ENCODE measurements at regions not wholly inside any gene's neighbourhood (a gene's known extent, or its start where the extent isn't known, plus 50 kb on each side); places are given as distances from the start of the nearest gene placed in this dataset.

GRCh38 chr20:57896017-57896416, 186.2 kb upstream of the PMEPA1 start:
- DNase-seq (ENCODE audit: low read depth) = no peak

DNA sequence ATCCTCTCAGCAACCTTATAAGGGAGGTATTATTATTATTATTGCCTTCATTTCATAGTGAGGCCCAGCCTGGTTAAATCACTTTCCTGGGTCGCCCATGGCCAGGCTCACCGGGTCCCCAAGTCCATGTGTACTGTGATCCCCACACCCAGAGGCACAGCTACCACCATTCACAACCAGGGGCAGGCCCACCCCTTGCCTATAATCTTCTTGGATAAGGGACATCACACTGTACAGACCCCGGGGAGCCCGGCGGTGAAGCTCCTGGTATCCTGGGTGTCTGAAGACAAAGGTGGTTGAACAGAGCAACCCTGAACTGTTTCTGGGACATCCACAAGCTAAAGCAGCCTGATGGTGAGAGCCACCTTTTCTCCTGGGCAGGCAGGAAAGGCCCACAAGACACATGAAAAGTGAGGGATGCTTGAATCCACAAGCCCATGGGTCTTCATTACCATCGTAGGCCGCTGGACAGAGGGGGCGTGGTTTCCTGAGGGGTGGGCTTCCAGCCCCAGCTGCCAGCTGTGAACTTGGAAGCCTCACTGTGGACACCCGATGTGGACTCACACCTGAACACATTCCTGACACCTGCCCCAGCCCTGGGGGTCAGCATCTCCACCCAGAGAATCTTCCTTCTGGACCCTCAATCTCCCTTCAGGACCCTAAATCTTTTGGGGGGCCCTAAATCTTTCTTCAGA, 185.5 kb upstream of the PMEPA1 start:
- no peak for DNase-seq (ENCODE audit: low read depth)

- DNase-seq (ENCODE audit: low read depth) = no peak
These were observed 184.7 kb upstream of the PMEPA1 start for GRCh38 chr20:57894522-57894921.

DNA sequence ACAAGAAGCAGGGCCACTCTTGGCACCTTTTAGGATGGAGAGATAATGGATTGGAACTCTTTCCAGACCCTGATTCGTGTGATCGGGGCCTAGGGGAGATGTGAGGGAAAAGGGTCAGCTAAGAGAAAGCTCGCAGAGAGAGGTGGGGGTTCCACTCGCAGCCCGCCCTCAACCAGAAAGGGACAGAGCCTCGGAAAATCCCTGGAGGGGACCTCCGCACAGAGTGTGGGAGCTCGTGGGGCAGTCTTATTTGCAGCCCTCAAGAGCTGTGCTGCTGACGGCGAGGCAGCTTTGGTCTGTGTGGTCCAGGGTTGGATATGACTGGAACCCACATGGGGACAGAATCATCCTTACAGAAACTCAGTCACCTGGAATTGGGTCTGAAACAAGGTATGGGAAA, 184.3 kb upstream of the PMEPA1 start:
- no peak for DNase-seq (ENCODE audit: low read depth)

- DNase-seq (ENCODE audit: low read depth) = no peak
These were observed 183.7 kb upstream of the PMEPA1 start for GRCh38 chr20:57893366-57893999.

GRCh38 chr20:57892471-57892870, 182.7 kb upstream of the PMEPA1 start:
- DNase-seq (ENCODE audit: low read depth) = no peak

DNA sequence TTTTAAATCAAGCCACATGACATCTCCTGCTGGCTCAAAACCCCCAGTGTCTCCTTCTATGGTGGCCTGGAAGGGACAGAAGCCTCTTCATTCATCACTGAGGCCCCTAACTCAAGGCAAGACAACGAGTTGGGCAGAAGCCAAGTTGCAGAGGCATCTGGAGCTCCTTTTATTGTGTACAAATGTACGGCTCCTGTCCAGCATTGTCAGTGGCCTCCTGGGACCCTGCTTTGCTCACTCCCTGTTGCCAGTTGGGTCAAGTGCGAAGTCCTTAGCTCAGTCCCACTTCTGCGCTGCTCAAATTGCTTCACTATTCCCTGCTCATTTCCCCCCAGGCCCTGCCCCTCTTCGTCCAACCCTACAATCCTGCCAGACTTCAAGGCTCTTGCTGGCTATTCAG, 181.2 kb upstream of the PMEPA1 start:
- DNase-seq (ENCODE audit: low read depth) = no peak

GRCh38 chr20:57890202-57890800, 180.5 kb upstream of the PMEPA1 start:
- no peak for DNase-seq (ENCODE audit: low read depth)

DNA sequence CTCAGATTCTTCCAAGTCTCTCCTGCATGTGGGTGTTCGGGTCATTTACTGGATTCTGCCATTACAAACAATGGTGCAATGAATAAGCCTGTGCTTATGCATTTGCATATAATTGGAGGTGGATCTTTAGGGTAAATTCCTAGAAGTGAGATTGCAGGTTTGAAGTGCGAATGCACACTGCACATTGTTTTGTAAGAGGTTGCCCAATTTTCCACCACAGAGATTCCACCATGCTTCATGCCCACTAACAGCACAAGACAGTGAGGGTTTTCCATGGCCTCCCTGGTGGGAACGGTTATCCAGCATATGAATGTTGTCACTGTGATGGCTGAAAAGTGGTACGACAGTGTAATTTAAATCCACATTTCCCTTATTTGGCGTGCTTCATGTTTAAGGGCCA, 178.8 kb upstream of the PMEPA1 start:
- DNase-seq (ENCODE audit: low read depth) = no peak

DNA sequence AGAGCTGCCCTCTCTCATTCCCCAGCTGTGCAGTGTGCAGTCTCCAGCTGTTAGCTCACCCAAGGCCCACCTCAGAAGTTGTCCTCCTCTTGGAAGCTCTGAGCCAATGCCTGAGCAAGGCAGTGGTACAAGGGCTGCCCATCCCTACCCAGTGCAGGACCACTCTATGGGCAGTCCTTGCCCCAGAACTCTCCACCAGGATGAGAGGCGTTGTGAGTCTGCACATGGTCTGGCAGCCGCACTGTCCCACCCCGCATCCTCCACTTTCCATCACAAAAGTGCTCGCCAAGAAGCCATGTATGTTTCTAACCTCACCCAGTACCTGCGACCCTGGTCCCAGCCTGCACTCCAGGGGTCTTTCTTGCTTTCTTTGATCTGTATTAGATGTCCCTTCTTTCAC, 175.1 kb upstream of the PMEPA1 start:
- no peak for DNase-seq (ENCODE audit: low read depth)

GRCh38 chr20:57883761-57884160, 173.9 kb upstream of the PMEPA1 start:
- DNase-seq (ENCODE audit: low read depth) = no peak

- DNase-seq (ENCODE audit: low read depth) = no peak
These were observed 173.4 kb upstream of the PMEPA1 start for GRCh38 chr20:57883224-57883623.

- peak; percentile 18 for DNase-seq (ENCODE audit: low read depth)
These were observed 172.8 kb upstream of the PMEPA1 start for GRCh38 chr20:57882451-57883161.

GRCh38 chr20:57881466-57882385, 171.9 kb upstream of the PMEPA1 start:
- peak; percentile 16 for DNase-seq (ENCODE audit: low read depth)

- no peak for DNase-seq (ENCODE audit: low read depth)
These were observed 170.7 kb upstream of the PMEPA1 start for GRCh38 chr20:57880571-57880892.

DNA sequence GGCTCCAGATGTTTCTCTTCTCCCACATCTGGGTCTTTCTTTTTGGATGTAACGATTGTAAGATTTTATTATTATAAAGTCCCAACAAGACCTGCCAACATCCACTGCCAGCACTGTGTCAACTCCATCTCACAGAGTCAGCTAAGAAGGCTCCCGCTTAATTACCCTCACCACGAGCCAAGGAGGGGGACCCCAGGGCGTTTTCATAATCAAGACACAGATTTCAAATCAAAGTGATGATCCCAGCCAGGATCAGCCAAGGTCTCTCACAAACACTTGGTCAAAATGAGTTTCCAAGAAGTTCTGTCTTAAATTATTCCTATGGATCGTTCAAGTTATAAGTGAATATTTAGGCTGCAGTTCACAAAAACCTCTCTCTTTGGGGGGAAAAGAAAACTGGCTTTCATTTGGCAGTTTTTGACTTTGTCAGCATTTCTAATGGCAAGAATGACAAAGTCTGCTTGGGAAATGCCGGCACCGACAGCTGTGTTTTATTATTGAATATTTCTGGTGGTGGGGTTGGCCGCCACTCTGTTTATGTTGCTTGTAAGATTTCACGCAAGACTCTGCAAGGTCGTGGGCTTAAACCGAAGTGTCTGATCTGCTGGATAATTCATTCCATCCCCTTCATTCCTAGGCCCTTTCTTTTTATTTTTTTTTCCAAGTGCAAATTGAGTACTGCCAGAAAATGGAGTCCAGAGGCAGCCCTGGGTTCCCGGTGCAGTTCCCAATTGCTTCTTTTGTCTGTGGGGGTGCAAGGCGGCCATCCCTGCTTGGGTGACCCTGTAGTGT, 170.2 kb upstream of the PMEPA1 start:
- DNase-seq (ENCODE audit: low read depth) = no peak

DNA sequence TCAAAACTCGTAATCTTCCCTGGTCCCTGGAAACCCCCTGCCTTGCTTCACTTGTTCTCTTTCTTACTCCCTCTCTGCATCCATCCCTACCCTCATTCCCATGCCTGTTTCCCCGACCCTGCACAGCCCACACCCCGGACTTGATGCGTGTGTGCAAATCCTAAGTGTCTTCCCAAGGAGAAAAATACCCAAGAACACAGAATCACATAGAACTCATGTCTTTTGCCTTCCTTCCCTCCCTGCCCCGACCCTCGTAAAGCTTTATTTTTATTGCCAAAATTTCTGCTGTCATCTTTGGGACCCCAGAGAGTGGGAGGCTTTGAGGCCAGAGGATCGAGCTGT, 169.6 kb upstream of the PMEPA1 start:
- DNase-seq (ENCODE audit: low read depth) = no peak

GRCh38 chr20:57878786-57879424, 169.1 kb upstream of the PMEPA1 start:
- no peak for DNase-seq (ENCODE audit: low read depth)

DNA sequence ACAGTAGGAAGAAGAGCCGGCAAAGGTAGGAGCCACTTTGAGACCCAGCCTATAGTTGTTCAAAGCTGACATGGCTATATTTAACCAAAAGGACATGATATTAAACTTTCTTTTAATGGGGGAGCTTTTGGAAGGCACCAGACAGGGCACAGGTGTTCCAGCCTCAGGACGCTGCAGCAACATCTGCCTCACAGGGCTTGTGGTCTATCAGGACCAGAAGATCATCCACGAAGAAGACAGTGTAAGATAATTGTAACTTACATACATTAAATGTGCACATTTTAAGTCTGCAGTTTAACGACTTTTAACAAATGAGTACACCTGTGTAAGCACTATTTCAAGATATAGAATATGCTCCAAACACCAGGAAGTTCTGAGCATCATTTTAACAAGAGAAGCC, 168.2 kb upstream of the PMEPA1 start:
- DNase-seq (ENCODE audit: low read depth) = no peak

GRCh38 chr20:57877131-57877824, 167.5 kb upstream of the PMEPA1 start:
- no peak for DNase-seq (ENCODE audit: low read depth)
